H1 (cell line): ENCODE measurements at regions not wholly inside any gene's neighbourhood (a gene's known extent, or its start where the extent isn't known, plus 50 kb on each side); places are given as distances from the start of the nearest gene placed in this dataset.

Experiments used
- BCL11A ChIP-seq, 2 experiments: IDR thresholded peaks; one replicate each; pipeline ENCODE4 v1.6.1; 2011; ENCODE audit warnings: low read depth in 2 of 2, low read length in 2 of 2, mild to moderate bottlenecking in 2 of 2
- CHD7 ChIP-seq: fragments of 300-600 bp; sonication (generic); IDR thresholded peaks from 2 replicates; pipeline ENCODE4 v1.7.1; 2012; ENCODE audit warnings: low read length, moderate library complexity, mild to moderate bottlenecking, inconsistent platforms; ENCODE audit not compliant: insufficient replicate concordance
- EGR1 ChIP-seq: IDR thresholded peaks from 2 replicates; pipeline ENCODE4 v1.6.1; 2011; ENCODE audit warnings: low read depth, low read length, borderline replicate concordance
- PHF8 ChIP-seq: fragments of 200-600 bp; sonication (generic); conservative IDR thresholded peaks from 2 replicates; pipeline ENCODE4 v1.7.1; 2012; ENCODE audit warnings: low read depth, mild to moderate bottlenecking, inconsistent platforms, low read length, moderate library complexity

- TF ChIP-seq CHD7: no peak
- no peak for TF ChIP-seq EGR1
- TF ChIP-seq PHF8: no peak
- TF ChIP-seq BCL11A (IDR thresholded peaks at IDR 0.05; ENCODE audit: low read depth in 2 of 2, low read length in 2 of 2): no peak
These were observed 506.7 kb upstream of the MARCKS start (continued) for GRCh38 chr6:113350461-113350860.
